ENCODE measurements at regions not wholly inside any gene's neighbourhood (a gene's known extent, or its start where the extent isn't known, plus 50 kb on each side); places are given as distances from the start of the nearest gene placed in this dataset.

DNA sequence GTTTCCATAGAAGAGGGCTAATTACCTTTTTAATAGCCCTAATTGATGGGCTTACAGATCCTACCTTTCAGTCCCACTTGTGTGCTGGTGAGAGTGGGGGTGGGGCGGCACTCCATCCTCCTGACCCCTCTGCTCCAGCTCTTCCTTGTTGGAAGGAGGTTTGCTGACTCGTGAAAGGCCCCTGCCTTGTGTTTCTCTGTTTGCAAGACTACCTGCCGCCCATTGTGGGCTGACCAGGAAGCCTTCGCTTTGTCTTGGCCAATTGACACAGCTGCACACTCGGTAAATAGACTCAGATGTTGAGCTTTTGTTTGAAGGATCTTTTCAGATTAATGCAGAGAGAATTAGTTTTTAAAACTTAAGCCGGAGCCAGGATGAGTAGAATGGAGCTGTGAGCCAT, 197.3 kb upstream of the HES1 start:
- Histone ChIP-seq H2AFZ (no peak overlapping the region), H3K79me2 (no peaks in the 10 kb centered on the region), H3K9me2 (replicated peaks; ENCODE audit: insufficient read depth) (no peaks in the 10 kb centered on the region), H3K9me3 (ENCODE audit: low read depth) (no peaks in the 10 kb centered on the region), H4K20me1 (ENCODE audit: insufficient read depth, poor library complexity, severe bottlenecking) (no peaks in the 10 kb centered on the region), H3K36me3 (replicated peaks; ENCODE audit: insufficient read depth, low read depth) (no peaks in the 10 kb centered on the region), H3K4me3 (no peak overlapping the region), H3K27me3 (no peaks in the 10 kb centered on the region), H3K4me1 (ENCODE audit: insufficient read depth) (peaks cover 4% of the 10 kb centered on the region), H3K27ac (no peak overlapping the region), H3K4me2 (no peak overlapping the region)
- DNase-seq (ENCODE audit: low spot score), result no peak
- no peak for TF ChIP-seq EZH2phosphoT487 (IDR thresholded peaks at IDR 0.05; ENCODE audit: low read depth, severe bottlenecking, unreplicated experiment)
- TF ChIP-seq, protein P1, sequence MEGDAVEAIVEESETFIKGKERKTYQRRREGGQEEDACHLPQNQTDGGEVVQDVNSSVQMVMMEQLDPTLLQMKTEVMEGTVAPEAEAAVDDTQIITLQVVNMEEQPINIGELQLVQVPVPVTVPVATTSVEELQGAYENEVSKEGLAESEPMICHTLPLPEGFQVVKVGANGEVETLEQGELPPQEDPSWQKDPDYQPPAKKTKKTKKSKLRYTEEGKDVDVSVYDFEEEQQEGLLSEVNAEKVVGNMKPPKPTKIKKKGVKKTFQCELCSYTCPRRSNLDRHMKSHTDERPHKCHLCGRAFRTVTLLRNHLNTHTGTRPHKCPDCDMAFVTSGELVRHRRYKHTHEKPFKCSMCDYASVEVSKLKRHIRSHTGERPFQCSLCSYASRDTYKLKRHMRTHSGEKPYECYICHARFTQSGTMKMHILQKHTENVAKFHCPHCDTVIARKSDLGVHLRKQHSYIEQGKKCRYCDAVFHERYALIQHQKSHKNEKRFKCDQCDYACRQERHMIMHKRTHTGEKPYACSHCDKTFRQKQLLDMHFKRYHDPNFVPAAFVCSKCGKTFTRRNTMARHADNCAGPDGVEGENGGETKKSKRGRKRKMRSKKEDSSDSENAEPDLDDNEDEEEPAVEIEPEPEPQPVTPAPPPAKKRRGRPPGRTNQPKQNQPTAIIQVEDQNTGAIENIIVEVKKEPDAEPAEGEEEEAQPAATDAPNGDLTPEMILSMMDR (IDR thresholded peaks at IDR 0.05; ENCODE audit: poor library complexity), result no peak
- no peak for TF ChIP-seq EZH2 (IDR thresholded peaks at IDR 0.05; ENCODE audit: borderline replicate concordance)
- WGBS (ENCODE audit: low lambda C conversion rate, missing lambda C conversion rate), result 50% methylated on average over 6 of the region's 6 CpGs

DNA sequence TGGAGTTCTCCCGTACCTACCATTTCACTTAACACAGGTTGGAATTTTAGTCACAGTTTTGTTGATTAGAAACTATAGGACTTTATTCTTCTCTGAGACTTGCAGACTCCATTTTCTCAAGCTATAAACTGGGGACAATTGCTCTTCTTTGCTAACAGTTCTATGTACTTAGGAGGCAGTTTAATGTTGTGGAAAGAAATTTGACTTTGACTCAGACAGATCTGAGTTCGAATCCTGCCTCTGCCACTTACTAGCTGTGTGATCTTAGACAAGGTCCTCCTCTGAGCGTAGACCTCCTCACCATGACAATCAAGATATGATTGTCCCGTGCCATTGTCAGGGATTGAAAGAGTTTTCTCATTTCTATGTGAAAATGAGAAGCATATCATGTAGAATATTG, 196.4 kb upstream of the HES1 start:
- Histone ChIP-seq H3K27me3 (no peaks in the 10 kb centered on the region), H4K20me1 (ENCODE audit: insufficient read depth, poor library complexity, severe bottlenecking) (no peaks in the 10 kb centered on the region), H3K9me2 (replicated peaks; ENCODE audit: insufficient read depth) (no peaks in the 10 kb centered on the region), H3K79me2 (no peaks in the 10 kb centered on the region), H3K36me3 (replicated peaks; ENCODE audit: insufficient read depth, low read depth) (no peaks in the 10 kb centered on the region), H3K4me3 (no peak overlapping the region), H2AFZ (no peak overlapping the region), H3K4me2 (no peak overlapping the region), H3K9me3 (ENCODE audit: low read depth) (no peaks in the 10 kb centered on the region), H3K27ac (no peak overlapping the region), H3K4me1 (ENCODE audit: insufficient read depth) (peaks cover 4% of the 10 kb centered on the region)
- no peak for DNase-seq (ENCODE audit: low spot score)
- 92% methylated on average over 4 of the region's 4 CpGs for WGBS (ENCODE audit: low lambda C conversion rate, missing lambda C conversion rate)
- TF ChIP-seq EZH2 (IDR thresholded peaks at IDR 0.05; ENCODE audit: borderline replicate concordance) (no peak), EZH2phosphoT487 (IDR thresholded peaks at IDR 0.05; ENCODE audit: low read depth, severe bottlenecking, unreplicated experiment) (no peak)
- TF ChIP-seq, protein P1 (IDR thresholded peaks at IDR 0.05; ENCODE audit: poor library complexity), result no peak

GRCh38 chr3:193940526-193940925, 195.4 kb upstream of the HES1 start:
- H3K4me2 ChIP-seq, result no peak overlapping the region
- H3K27ac ChIP-seq, result no peak overlapping the region
- no peak overlapping the region for H3K4me3 ChIP-seq
- no peaks in the 10 kb centered on the region for H3K27me3 ChIP-seq
- no peaks in the 10 kb centered on the region for H3K9me2 ChIP-seq (replicated peaks; ENCODE audit: insufficient read depth)
- no peaks in the 10 kb centered on the region for H3K9me3 ChIP-seq (ENCODE audit: low read depth)
- no peak overlapping the region for H2AFZ ChIP-seq
- H4K20me1 ChIP-seq (ENCODE audit: insufficient read depth, poor library complexity, severe bottlenecking), result no peaks in the 10 kb centered on the region
- no peaks in the 10 kb centered on the region for H3K79me2 ChIP-seq
- peaks cover 4% of the 10 kb centered on the region for H3K4me1 ChIP-seq (ENCODE audit: insufficient read depth)
- 92% methylated on average over 7 of the region's 7 CpGs for WGBS (ENCODE audit: low lambda C conversion rate, missing lambda C conversion rate)
- DNase-seq (ENCODE audit: low spot score), result no peak
- H3K36me3 ChIP-seq (replicated peaks; ENCODE audit: insufficient read depth, low read depth), result no peaks in the 10 kb centered on the region
- TF ChIP-seq, protein P1 (IDR thresholded peaks at IDR 0.05; ENCODE audit: poor library complexity), result no peak
- TF ChIP-seq EZH2phosphoT487 (IDR thresholded peaks at IDR 0.05; ENCODE audit: low read depth, severe bottlenecking, unreplicated experiment) (no peak), EZH2 (IDR thresholded peaks at IDR 0.05; ENCODE audit: borderline replicate concordance) (no peak)

GRCh38 chr3:193941486-193941885, 194.5 kb upstream of the HES1 start:
- Histone ChIP-seq H3K4me1 (ENCODE audit: insufficient read depth) (peaks cover 4% of the 10 kb centered on the region), H3K4me2 (no peak overlapping the region), H3K27me3 (no peaks in the 10 kb centered on the region), H3K9me2 (replicated peaks; ENCODE audit: insufficient read depth) (no peaks in the 10 kb centered on the region), H3K79me2 (no peaks in the 10 kb centered on the region), H4K20me1 (ENCODE audit: insufficient read depth, poor library complexity, severe bottlenecking) (no peaks in the 10 kb centered on the region), H2AFZ (no peak overlapping the region), H3K4me3 (no peak overlapping the region), H3K36me3 (replicated peaks; ENCODE audit: insufficient read depth, low read depth) (no peaks in the 10 kb centered on the region), H3K9me3 (ENCODE audit: low read depth) (no peaks in the 10 kb centered on the region), H3K27ac (no peak overlapping the region)
- TF ChIP-seq, protein P1 (IDR thresholded peaks at IDR 0.05; ENCODE audit: poor library complexity), result no peak
- TF ChIP-seq EZH2phosphoT487 (IDR thresholded peaks at IDR 0.05; ENCODE audit: low read depth, severe bottlenecking, unreplicated experiment) (no peak), EZH2 (IDR thresholded peaks at IDR 0.05; ENCODE audit: borderline replicate concordance) (no peak)
- no peak for DNase-seq (ENCODE audit: low spot score)
- WGBS (ENCODE audit: low lambda C conversion rate, missing lambda C conversion rate), result 97% methylated on average over 10 of the region's 10 CpGs

All from hepatocyte (in vitro differentiated cells).